Ovary (tissue), 3 donors: ENCODE measurements at regions not wholly inside any gene's neighbourhood (a gene's known extent, or its start where the extent isn't known, plus 50 kb on each side); places are given as distances from the start of the nearest gene placed in this dataset.

Experiments
- EP300 ChIP-seq: sonication (generic); formaldehyde crosslinking; IDR thresholded peaks from one replicate; pipeline ENCODE4 v1.6.1; 2017; ENCODE audit warnings: antibody characterized with exemption
- POLR2A ChIP-seq: fragments of 450-650 bp; IDR thresholded peaks from one replicate; pipeline ENCODE4 v1.6.1; 2017; ENCODE audit warnings: antibody characterized with exemption, mild to moderate bottlenecking, moderate library complexity
- TF ChIP-seq, protein P1 (sequence below), 3 donors: fragments of 450-650 bp in 2 of 3; fragments of 200-600 bp in 1 of 3; IDR thresholded peaks; one replicate each; pipeline versions ENCODE4 v1.5.1 to v1.8.0; 2016 to 2022; ENCODE audit warnings: antibody characterized with exemption in 3 of 3, mild to moderate bottlenecking in 1 of 3
- donor health status: DM: no; HTN: no; CAD: no.

DNA sequence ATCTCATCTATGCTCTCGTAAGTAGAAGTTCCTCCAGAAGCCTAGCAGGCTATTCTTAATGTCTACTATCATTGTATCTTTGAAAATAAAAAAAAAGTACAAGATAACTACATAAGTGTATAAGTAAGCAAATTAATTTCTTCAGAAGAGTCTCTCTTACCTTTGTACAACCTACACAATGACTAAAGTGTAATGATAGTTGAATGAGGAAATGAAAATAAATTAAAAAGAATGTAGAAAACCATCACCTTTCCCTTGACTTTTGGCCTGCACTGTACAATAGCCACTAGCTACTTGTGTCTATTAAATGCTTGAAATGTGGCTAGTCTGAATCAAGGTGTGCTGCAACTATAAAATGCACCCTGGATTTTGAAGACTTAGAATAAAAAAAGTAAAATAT lies 229.9 kb upstream of the FOXN3 start:
- TF ChIP-seq EP300 (no peak), POLR2A (no peak)
- TF ChIP-seq, protein P1, sequence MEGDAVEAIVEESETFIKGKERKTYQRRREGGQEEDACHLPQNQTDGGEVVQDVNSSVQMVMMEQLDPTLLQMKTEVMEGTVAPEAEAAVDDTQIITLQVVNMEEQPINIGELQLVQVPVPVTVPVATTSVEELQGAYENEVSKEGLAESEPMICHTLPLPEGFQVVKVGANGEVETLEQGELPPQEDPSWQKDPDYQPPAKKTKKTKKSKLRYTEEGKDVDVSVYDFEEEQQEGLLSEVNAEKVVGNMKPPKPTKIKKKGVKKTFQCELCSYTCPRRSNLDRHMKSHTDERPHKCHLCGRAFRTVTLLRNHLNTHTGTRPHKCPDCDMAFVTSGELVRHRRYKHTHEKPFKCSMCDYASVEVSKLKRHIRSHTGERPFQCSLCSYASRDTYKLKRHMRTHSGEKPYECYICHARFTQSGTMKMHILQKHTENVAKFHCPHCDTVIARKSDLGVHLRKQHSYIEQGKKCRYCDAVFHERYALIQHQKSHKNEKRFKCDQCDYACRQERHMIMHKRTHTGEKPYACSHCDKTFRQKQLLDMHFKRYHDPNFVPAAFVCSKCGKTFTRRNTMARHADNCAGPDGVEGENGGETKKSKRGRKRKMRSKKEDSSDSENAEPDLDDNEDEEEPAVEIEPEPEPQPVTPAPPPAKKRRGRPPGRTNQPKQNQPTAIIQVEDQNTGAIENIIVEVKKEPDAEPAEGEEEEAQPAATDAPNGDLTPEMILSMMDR (IDR thresholded peaks at IDR 0.05), result no peak
